HG03432 (cell line): ENCODE measurements at regions not wholly inside any gene's neighbourhood (a gene's known extent, or its start where the extent isn't known, plus 50 kb on each side); places are given as distances from the start of the nearest gene placed in this dataset.
"Not testable (repeated sequence)": the region's sequence is repeated elsewhere in the genome, so short reads cannot be mapped to it uniquely, and the experiment has no call there.

ENCODE experiments used
- ATAC-seq: cut with Tn5 transposase; IDR thresholded peaks from one replicate; pipeline ENCODE4 v1.9.1; 2021; ENCODE audit warnings: mild to moderate bottlenecking, moderate library complexity; ENCODE audit not compliant: unreplicated experiment

GRCh38 chr12:46884362-46884761, 58.6 kb upstream of the SLC38A4 start:
- ATAC-seq, result no peak

GRCh38 chr12:46886541-46887041, 60.8 kb upstream of the SLC38A4 start:
- ATAC-seq, result no peak

GRCh38 chr12:46887870-46888269, 62.1 kb upstream of the SLC38A4 start:
- ATAC-seq, result no peak

- ATAC-seq, result no peak
Measured at GRCh38 chr12:46888568-46888967, 62.8 kb upstream of the SLC38A4 start.

GRCh38 chr12:46891306-46891705, 65.5 kb upstream of the SLC38A4 start:
- ATAC-seq, result no peak

GRCh38 chr12:46892034-46892705, 66.4 kb upstream of the SLC38A4 start:
- no peak for ATAC-seq

GRCh38 chr12:46892887-46893286, 67.1 kb upstream of the SLC38A4 start:
- no peak for ATAC-seq

GRCh38 chr12:46893434-46893833, 67.6 kb upstream of the SLC38A4 start:
- no peak for ATAC-seq

- no peak for ATAC-seq
Measured at GRCh38 chr12:46895726-46896125, 69.9 kb upstream of the SLC38A4 start.

- no peak for ATAC-seq
Measured at GRCh38 chr12:46896680-46897079, 70.9 kb upstream of the SLC38A4 start.

- no peak for ATAC-seq
Measured at GRCh38 chr12:46898152-46898931, 72.5 kb upstream of the SLC38A4 start.

- no peak for ATAC-seq
Measured at GRCh38 chr12:46898989-46899388, 73.2 kb upstream of the SLC38A4 start.

- ATAC-seq, result no peak
Measured at GRCh38 chr12:46900734-46901463, 75.1 kb upstream of the SLC38A4 start.

- no peak for ATAC-seq
Measured at GRCh38 chr12:46901464-46902205, 75.8 kb upstream of the SLC38A4 start.

GRCh38 chr12:46903058-46903457, 77.3 kb upstream of the SLC38A4 start:
- no peak for ATAC-seq

- no peak for ATAC-seq
Measured at GRCh38 chr12:46904406-46905238, 78.8 kb upstream of the SLC38A4 start.

- not testable (repeated sequence) for ATAC-seq
Measured at GRCh38 chr12:46905239-46905627, 79.4 kb upstream of the SLC38A4 start.

GRCh38 chr12:46907791-46908190, 82.0 kb upstream of the SLC38A4 start:
- ATAC-seq, result no peak

GRCh38 chr12:46908236-46908935, 82.6 kb upstream of the SLC38A4 start:
- no peak for ATAC-seq
